ENCODE measurements at regions not wholly inside any gene's neighbourhood (a gene's known extent, or its start where the extent isn't known, plus 50 kb on each side); places are given as distances from the start of the nearest gene placed in this dataset.

- no peak overlapping the region for H3K4me3 ChIP-seq (replicated peaks in 1 of 2; ENCODE audit: low read depth in 2 of 2, low read length in 2 of 2)
- no peak for TF ChIP-seq CTCF (IDR thresholded peaks at IDR 0.05; ENCODE audit: low read depth, low read length)
- no peak for DNase-seq (ENCODE audit: low read depth in 2 of 2)
Observed at GRCh38 chr7:9242636-9243035, 809.2 kb downstream of the NXPH1 start.

GRCh38 chr7:9250876-9251275 lies 817.5 kb downstream of the NXPH1 start:
- H3K4me3 ChIP-seq (replicated peaks in 1 of 2; ENCODE audit: low read depth in 2 of 2, low read length in 2 of 2), result no peak overlapping the region
- no peak for TF ChIP-seq CTCF (IDR thresholded peaks at IDR 0.05; ENCODE audit: low read depth, low read length)
- DNase-seq (ENCODE audit: low read depth in 2 of 2), result no peak

GRCh38 chr7:9264395-9264794 lies 831.0 kb downstream of the NXPH1 start:
- no peak for TF ChIP-seq CTCF (IDR thresholded peaks at IDR 0.05; ENCODE audit: low read depth, low read length)
- DNase-seq (ENCODE audit: low read depth in 2 of 2), result no peak
- H3K4me3 ChIP-seq (replicated peaks in 1 of 2; ENCODE audit: low read depth in 2 of 2, low read length in 2 of 2), result no peak overlapping the region

GRCh38 chr7:9280088-9280487 lies 846.7 kb downstream of the NXPH1 start:
- no peak overlapping the region for H3K4me3 ChIP-seq (replicated peaks in 1 of 2; ENCODE audit: low read depth in 2 of 2, low read length in 2 of 2)
- no peak for DNase-seq (ENCODE audit: low read depth in 2 of 2)
- TF ChIP-seq CTCF (IDR thresholded peaks at IDR 0.05; ENCODE audit: low read depth, low read length), result no peak

- no peak for DNase-seq (ENCODE audit: low read depth in 2 of 2)
- no peak for TF ChIP-seq CTCF (IDR thresholded peaks at IDR 0.05; ENCODE audit: low read depth, low read length)
- no peak overlapping the region for H3K4me3 ChIP-seq (replicated peaks in 1 of 2; ENCODE audit: low read depth in 2 of 2, low read length in 2 of 2)
Observed at GRCh38 chr7:9283246-9283645, 849.8 kb downstream of the NXPH1 start.

- DNase-seq (ENCODE audit: low read depth in 2 of 2), result no peak
- no peak for TF ChIP-seq CTCF (IDR thresholded peaks at IDR 0.05; ENCODE audit: low read depth, low read length)
Observed at GRCh38 chr7:9302436-9302835, 869.0 kb downstream of the NXPH1 start.

GRCh38 chr7:9307131-9307530 lies 873.7 kb downstream of the NXPH1 start:
- no peak for DNase-seq (ENCODE audit: low read depth in 2 of 2)
- TF ChIP-seq CTCF (IDR thresholded peaks at IDR 0.05; ENCODE audit: low read depth, low read length), result no peak

More at GRCh38 chr7:9302436-9302835, 869.0 kb downstream of the NXPH1 start:
- no peak overlapping the region for H3K4me3 ChIP-seq (replicated peaks in 1 of 2; ENCODE audit: low read depth in 2 of 2, low read length in 2 of 2)

More at GRCh38 chr7:9307131-9307530, 873.7 kb downstream of the NXPH1 start:
- H3K4me3 ChIP-seq (replicated peaks in 1 of 2; ENCODE audit: low read depth in 2 of 2, low read length in 2 of 2), result no peak overlapping the region

All from cardiac fibroblast (primary cell).